ENCODE measurements at regions not wholly inside any gene's neighbourhood (a gene's known extent, or its start where the extent isn't known, plus 50 kb on each side); places are given as distances from the start of the nearest gene placed in this dataset.

DNA sequence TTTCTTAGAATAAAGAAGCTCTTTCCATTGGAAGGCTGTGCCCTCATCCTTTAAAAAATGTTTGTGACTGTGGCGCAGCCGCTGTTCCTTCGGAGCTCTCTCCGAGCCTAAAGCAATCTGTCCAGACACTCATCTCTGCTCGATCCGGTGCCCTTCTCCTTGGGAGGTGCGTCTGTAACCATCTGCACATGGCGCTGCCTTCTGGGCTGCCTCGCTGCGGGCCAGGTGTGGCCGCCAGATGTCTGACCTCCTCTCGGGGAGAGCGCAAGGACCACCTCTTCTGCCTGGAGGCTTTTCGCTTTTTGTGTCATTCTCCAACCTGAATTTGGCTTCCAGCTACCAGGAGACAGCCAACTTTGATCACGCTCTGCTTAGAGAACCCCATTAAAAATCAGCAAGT is 153.4 kb upstream of the PTCH1 start:
- DNase-seq (ENCODE audit: low read depth in 3 of 3) = no peak

DNA sequence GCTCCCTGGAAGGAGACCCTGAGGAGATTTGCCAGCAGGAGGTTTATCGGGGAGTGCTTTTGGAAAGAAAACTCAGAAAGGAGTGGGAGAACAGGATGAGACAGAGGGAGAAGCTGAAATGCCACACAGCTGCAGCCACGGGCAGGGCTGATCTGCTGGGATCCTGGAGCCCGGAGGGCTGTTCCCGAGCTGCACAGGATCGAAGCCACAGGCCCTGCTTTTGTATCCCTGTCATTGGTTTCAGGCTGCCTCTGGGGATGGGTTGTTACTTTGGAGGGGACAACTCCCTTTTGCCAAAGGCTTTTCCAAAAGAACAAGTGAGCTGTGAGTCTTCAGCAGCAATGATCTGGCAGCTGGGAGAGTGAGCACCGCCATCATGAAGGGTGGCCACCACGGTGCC is 152.5 kb upstream of the PTCH1 start:
- no peak for DNase-seq (ENCODE audit: low read depth in 3 of 3)

DNA sequence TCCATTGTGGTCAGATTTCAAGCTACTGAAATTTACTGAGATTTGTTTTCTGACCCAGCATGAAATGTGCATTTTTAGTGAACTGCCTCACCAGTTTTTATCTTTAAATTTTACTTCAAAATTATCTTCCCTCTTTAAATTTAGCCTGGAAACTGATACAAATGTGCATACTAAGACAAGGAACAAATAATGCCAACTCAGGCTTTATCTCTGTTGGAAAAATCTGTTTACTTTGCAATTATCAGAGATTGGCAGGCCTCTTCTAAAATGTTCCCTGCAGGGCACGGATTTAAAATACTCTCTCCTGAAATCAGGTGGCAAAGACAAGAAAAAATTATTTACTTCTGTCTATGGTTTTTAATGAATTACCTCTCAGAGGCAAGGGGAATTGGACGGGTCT is 151.0 kb upstream of the PTCH1 start:
- no peak for DNase-seq (ENCODE audit: low read depth in 3 of 3)

DNA sequence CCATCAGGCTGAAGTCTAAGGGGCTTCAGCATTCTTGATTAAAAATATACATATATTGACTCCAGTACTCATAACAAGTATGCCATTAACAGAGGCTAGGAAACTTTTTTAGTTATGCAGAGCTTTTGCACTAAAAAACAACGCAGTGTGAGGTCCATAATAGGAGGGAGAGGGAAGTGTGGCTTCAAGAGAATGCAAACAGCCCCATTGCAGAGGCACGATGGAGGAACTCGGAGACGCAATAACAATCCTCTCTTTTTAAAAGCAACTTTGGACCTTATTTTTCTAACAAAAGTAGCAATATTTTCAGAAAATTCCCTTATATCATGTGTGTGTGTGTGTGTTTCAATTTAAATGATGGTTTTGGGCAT is 150.0 kb upstream of the PTCH1 start:
- no peak for DNase-seq (ENCODE audit: low read depth in 3 of 3)

DNA sequence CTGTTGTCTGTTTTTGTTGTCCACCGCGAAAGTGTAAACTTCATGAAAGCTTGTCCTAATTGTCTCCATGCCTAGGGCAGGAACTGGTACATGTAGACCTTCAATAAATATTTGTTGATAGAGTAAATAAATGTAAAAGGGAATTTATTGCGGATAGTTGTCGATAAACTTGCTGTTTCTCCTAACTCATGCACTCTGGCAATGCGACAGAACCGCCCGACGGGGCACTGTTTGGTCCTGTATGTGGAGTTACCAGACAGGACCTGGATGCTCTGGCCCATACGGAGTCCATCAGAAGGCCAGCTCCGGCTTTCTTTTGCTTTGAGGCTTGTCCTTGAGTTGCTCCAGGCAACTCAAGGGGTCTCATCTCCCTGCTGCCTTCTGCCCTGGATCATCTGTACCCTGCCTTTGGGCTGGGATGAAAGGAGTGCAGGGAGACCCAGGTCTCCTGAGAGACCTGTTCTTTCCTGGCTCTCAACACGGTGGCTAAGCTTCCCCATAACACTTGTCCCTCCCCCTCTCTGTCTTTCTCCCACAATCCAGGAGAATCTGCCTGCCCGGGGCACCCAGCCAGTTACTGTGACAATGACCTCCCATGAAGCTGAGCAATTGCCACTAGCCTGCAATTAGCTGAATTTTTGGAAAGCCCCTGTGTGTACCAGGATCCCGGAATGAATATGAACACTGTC is 149.5 kb upstream of the PTCH1 start:
- no peak for DNase-seq (ENCODE audit: low read depth in 3 of 3)

DNA sequence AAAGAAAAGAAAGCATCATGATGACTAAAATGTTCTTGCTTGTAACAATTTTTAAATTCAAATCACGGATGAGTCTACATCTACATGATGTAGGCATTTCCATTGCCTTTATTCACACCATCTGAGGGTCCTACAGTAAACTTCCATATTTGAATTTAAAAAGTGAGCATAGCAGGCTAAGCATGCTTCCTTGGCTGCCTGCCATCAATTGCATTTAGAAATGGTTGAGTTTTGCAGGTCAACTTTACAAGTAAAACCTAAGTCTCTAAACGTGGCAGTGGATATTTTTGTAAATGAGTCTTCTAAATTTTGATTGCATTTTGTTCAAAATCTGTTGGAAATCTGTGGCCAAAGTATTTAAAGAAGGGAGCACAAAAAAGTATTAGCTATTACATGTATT is 136.5 kb upstream of the PTCH1 start:
- DNase-seq (ENCODE audit: low read depth in 3 of 3) = no peak

DNA sequence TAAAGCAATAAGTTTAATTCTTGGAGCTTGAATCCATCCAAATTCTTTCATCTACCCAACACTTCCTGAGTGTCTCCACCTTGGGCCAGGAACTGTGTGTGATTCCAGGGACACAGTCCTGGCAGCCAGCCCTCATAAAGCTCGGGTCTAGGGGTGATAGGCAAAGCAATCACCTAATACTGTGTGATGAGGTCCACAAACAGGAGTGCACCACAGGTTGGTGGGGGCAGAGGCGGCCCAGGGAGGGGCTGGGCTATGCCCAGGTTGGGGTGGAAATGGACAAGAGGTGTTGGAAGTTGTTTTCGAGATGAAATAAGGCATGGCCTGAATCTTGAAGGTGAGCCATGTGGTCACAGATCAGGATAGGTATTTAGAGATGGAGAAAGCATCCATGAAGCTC is 133.9 kb upstream of the PTCH1 start:
- DNase-seq (ENCODE audit: low read depth in 3 of 3) = no peak

DNA sequence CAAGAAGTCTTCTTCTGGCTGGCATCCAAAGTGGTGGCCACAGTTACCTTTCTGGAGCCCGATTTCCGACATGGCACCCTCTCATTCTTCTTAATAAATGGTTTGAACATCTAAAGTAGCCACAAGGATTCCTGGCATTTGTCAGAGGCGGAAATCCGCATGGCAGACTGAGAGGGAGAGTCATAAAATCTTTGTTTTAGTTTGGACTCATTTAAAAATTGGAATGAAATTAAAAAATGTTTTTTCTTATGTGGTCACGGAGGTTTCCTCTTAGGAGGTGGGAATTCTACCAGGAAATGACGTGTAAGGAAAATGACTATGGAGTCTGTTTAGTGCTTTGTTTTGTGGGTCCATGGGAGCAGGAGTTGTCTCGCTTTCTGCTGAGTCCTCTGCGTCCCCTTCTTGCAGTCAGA is 133.0 kb upstream of the PTCH1 start:
- no peak for DNase-seq (ENCODE audit: low read depth in 3 of 3)

DNA sequence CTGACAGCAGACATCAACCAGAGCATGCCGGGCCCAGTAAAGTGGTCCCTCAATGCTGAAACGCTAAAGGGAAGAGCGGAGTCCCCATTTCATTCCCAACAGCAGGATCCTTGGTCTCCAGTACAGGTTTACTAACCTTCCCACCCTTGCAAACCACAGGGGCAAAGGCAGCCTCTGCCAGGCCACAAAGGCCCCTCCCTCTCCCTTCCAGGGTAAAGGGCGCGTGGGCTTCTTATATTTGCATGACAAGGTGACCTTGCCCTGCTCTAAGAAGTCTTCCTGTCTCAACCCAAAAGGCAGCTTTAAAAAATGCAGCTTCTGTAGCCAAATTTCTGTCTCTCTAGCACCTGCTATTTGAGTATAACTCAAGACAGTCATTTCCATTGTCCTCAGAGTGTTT is 131.5 kb upstream of the PTCH1 start:
- DNase-seq (ENCODE audit: low read depth in 3 of 3) = no peak

DNA sequence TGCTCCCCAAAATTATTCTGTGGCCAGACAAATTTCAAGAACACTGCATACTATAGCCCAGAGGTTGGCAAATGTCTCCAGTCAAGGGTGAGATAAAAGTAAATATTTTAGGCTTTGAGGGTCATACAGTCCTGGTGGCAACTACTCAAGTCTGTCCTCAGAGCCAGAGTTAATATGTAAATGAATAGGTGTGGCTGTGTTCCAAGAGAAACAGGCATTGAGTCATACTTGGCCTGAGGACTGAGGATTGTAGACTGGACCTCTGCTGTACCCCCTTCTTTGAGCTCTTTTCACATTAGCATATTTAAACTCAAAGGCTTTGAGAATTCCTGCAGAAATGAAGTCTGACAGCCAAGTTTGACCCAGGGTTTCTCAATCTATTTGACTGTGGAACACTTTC is 129.2 kb upstream of the PTCH1 start:
- DNase-seq (ENCODE audit: low read depth in 3 of 3) = no peak

DNA sequence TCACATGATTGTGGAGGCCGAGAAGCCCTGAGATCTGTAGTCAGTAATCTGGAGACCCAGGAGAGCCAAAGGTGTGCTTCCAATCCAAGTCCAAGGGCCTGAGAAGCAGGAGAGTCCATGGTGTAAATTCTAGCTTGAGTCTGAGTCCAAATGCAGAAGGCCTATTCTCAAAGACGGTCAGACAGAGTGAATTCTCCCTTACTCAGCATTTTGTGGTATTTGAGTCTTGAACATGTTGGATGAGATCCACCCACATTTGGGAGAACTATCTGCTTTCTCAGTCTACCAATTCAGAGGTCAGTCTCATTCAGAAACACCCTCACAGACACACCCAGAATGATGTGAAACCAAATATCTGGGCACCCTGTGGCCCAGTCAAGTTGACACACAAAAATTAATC is 128.8 kb upstream of the PTCH1 start:
- no peak for DNase-seq (ENCODE audit: low read depth in 3 of 3)

DNA sequence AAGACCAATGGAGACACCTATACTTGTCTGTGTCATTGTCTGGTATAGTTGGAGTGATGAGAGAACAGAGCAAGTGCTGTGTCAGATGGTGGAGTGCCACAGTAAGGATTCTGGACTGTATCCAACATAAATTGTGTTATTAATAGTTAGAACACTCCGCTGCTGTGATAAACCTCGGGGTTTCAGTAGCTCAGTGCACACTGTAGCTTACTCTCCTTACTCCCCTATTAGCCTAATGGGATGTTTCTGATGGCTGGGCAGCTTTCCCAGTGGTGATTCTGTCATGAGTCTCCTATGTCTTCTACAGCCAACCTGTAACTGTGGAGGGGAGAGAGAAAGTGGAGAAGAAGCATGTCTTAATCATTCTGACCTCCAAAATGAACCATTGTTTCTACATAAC is 127.6 kb upstream of the PTCH1 start:
- no peak for DNase-seq (ENCODE audit: low read depth in 3 of 3)

DNA sequence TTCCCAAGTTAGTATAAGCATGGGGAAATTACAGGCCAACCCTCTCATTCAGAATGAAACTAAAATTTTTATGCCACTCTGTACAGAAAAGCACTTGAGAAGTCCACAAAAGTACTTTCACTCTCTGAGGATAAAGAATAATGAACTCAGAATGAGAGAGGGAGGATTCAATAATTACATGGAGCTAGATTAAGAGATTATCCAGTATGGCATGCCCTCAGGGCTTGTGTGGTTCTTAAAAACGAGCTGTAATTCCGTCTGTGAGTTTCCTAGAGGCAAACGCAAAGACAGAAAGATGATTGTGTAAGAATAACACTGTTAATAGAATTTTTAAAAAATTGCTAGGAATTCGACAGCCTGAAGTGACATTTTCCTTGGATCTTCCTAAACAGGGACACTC is 126.8 kb upstream of the PTCH1 start:
- no peak for DNase-seq (ENCODE audit: low read depth in 3 of 3)

DNA sequence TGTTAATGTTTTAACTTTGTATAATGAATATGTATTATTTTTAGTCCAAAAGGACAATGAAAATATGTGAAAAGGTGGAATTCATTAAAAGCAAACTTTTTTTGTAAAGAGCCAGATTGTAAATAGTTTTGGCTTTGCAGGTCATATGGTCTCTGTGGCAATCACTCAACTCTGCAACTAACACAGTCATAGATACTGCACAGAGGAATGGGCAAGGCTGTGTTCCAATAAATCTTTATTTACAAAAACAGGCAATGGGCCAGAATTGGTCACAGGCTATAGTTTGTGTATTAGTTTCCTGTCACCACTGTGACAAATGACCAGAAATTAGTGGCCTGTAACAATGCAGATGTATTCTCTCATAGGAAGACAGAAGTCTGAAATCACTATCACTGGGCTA is 125.4 kb upstream of the PTCH1 start:
- DNase-seq (ENCODE audit: low read depth in 3 of 3) = no peak

DNA sequence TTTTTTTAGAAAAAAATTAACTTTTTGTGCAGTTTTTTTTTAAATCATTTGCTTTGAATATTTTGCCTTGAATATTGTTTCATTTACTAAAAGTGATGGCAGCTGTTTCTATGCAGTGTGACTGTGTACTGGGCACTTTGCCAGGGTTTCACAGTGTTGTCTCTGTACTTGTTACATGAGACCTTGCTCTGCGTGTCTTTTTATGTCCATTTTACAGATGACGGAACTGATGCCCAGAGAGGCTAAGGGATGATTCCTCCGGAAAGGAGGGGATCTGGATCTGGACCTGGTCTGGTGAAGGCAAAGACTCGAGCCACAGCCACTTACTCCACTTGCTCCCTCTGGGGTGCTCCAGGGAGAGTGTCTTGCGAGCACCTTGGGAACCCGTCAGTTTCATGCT is 124.8 kb upstream of the PTCH1 start:
- no peak for DNase-seq (ENCODE audit: low read depth in 3 of 3)

DNA sequence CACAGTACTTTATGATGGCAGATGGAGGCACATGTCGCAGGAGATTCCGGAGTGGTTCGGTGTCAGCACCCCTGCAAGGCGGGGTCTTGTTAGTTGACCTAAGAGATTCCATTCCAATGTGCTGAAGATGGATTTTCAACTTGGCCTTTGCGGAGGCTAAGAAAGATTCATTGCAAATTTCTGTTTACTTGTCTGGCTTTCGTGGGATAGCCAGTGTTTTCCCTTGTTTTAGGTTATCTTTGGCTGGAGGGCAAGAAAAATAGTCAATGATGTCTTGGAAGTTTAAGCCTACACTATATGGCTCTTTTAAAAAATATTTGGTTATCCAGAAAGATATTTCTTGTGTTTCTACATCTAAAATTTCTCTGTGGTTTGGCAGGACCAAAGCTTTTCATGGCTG is 123.6 kb upstream of the PTCH1 start:
- no peak for DNase-seq (ENCODE audit: low read depth in 3 of 3)

DNA sequence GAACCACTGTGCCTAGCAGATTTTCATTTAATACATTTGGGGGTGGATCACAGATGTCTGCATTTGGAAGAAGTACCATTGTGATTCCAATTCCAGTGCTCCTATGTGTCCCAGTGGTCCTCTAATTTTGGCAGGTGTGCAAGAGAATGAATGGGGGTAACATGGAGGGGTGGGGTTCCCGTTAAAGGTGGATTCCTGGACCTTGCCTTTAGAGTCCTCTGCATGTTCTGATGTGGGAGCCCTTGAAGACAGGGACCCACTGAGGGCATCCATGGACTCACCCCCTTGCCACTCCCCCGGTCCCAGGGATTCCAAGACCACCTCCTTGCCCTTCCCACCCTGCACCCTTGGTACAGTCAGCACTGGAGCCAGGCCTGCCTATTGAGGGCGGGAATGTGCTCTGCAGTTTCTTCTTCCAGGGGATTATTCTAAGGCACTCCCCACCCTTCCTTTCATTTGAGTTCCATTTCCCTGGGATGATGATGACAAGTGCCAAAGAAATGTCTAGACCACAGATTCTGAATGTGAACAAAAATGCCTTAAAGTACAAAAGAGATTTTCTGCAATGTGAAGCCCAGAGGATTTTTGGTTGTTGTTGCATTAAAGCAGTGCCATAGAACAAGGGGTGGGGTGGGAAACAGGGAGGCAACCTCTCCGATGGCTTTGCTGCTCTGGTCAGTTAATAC is 119.4 kb upstream of the PTCH1 start:
- DNase-seq (ENCODE audit: low read depth in 3 of 3) = no peak

DNA sequence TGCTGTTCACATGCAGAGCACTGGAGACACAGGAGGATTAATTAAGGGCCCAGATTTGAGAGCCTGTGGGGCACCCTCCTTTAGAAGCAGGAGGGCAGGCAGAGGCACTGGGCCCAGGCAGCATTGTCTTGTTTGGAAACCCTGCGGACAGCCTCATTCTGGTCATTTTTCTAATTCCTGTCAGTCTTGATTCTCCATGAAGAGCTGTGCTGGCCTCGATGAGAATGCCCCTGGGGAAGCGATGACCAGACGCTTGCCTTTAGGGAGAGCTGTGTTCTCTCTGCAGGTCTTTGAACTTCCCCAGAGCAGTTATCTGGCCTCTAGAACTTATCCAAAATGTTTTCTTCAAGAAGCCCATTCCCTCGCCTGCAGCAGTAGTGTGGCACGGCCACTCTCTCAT is 117.8 kb upstream of the PTCH1 start:
- no peak for DNase-seq (ENCODE audit: low read depth in 3 of 3)

DNA sequence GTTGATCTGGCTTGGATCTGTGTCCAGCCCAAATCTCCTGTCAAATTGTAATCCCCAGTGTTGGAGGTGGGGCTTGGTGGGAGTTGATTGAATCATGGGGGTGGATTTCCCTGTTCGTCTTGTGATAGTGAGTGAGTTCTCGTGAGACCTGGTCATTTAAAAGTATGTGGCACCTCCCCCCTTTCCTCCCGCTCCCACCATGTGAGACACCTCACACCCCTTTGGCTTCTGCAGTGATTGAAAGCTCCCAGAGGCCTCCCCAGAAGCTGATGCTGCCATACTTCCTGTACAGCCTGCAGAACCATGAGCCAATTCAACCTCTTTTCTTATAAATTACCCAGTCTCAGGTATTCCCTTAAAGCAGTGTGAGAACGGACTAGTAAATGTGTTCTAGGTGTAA is 117.3 kb upstream of the PTCH1 start:
- DNase-seq (ENCODE audit: low read depth in 3 of 3) = no peak

DNA sequence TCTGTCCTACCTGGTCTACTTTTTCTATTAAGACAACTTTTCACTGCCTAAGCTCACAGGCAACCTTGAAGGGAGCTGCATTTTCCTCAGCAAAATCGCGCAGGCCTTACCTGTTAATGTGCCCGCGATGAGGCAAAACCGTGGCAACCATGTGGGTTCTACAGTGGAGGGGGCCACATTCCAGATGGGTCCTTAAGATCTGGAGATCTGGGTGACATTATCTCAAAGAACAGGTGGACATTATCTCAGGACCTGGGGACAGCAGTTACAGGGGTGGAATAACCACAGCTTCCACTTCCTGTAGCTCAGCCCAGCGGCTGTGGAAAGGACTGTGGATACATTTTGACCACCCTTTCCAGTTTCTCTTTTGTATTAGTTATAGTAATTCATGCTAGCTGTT is 112.8 kb upstream of the PTCH1 start:
- no peak for DNase-seq (ENCODE audit: low read depth in 3 of 3)

DNA sequence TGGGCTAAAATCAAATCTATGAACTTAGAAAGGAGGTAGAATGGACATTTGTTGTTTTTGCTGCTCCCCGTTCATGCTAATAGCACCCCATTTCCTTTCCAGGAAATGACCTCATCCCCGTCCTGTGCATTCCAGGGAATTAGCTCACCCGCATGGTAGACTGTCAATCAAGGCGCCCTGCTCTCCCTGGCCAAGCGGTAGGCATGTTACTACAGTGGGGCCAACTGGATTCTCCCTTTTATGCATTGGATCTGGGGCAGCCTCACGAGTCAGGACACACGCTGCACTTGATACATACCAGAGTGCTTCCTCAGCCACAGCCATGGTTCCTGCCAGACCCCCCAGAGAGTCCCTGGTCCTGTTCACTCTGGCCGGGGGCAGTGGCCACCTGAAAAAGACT is 111.0 kb upstream of the PTCH1 start:
- DNase-seq (ENCODE audit: low read depth in 3 of 3) = no peak

DNA sequence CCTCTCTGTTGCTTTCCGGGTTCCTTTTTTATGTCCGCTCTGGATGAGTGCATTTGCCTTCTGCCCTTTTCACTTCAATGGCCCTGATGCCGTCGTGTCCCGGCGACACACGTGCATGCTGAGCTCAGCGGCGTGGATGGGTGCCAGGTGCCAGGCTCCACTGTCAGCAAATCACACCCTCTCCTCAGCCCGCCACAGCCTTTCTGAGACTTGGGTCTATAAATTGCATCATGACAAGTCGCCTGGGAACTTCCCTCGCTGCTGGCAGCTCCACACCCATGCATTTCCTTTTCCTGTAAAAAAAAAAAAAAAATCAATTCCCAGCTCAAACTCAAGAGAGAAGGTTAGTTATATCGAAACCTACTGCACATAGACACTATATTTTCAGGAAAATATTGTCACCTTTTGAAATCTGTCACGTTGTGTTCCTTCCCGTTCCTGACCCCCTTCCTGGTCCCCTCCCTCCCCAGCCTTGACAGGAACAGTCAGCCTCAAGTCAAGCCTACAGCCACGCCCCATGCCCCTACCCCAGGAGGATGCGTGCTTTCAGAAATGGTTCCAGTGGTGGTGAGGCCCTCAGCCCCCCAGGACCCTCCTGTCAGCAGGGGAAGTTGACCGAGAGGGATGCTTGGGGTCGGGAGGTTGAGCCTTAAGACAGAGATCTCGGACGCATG is 110.3 kb upstream of the PTCH1 start:
- peak; percentile 7 to 61 (median 11) for DNase-seq (ENCODE audit: low read depth in 3 of 3)

DNA sequence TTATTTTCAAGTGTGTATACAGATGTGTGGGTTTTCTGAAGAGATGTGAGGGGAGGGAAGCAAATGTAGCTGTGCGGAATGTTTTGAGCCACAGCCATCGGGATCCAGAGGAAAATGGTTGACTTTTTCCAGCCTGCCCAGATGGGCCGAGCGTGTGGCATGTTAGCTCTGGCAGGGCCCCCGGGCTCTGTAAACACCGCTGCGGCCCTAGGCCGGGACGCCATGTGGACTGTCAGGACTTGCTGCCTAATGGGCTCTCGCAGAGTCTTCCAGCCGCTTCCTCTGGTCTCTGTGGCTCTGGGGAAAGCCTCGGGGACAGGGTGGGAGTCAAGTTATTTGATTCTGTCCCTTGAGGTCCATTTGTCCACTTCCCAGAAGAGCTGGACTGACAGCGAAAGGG is 109.6 kb upstream of the PTCH1 start:
- no peak for DNase-seq (ENCODE audit: low read depth in 3 of 3)

Measured in stimulated activated CD4-positive, alpha-beta T cell treated with anti-CD3 and anti-CD28 coated beads, TNF-alpha, amount 100 ng/mL, for 24 hours (primary cell).